OCI-LY3 (cell line): ENCODE measurements at regions not wholly inside any gene's neighbourhood (a gene's known extent, or its start where the extent isn't known, plus 50 kb on each side); places are given as distances from the start of the nearest gene placed in this dataset.
"Not testable (repeated sequence)": the region's sequence is repeated elsewhere in the genome, so short reads cannot be mapped to it uniquely, and the experiment has no call there.

Experiments
- EZH2phosphoT487 ChIP-seq: fragments of 200-600 bp; shearing (Covaris generic); IDR thresholded peaks from 2 replicates; pipeline ENCODE4 v1.6.1; 2018; ENCODE audit warnings: antibody characterized with exemption, mixed run types, low read depth
- TF ChIP-seq, protein P1 (sequence below): fragments of 200-600, 300-600 bp; sonication (generic); IDR thresholded peaks from 2 replicates; pipeline ENCODE4 v1.5.1; 2014; ENCODE audit warnings: antibody characterized with exemption, low read length, low read depth

DNA sequence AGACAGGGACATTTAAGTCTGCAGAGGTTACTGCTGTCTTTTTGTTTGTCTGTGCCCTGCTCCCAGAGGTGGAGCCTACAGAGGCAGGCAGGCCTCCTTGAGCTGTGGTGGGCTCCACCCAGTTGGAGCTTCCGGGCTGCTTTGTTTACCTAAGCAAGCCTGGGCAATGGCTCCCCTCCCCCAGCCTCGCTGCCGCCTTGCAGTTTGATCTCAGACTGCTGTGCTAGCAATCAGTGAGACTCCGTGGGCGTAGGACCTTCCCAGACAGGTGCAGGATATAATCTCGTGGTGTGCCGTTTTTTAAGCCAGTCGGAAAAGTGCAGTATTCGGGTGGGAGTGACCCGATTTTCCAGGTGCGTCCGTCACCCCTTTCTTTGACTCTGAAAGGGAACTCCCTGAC is 248.9 kb upstream of the WSB1 start:
- TF ChIP-seq, protein P1, sequence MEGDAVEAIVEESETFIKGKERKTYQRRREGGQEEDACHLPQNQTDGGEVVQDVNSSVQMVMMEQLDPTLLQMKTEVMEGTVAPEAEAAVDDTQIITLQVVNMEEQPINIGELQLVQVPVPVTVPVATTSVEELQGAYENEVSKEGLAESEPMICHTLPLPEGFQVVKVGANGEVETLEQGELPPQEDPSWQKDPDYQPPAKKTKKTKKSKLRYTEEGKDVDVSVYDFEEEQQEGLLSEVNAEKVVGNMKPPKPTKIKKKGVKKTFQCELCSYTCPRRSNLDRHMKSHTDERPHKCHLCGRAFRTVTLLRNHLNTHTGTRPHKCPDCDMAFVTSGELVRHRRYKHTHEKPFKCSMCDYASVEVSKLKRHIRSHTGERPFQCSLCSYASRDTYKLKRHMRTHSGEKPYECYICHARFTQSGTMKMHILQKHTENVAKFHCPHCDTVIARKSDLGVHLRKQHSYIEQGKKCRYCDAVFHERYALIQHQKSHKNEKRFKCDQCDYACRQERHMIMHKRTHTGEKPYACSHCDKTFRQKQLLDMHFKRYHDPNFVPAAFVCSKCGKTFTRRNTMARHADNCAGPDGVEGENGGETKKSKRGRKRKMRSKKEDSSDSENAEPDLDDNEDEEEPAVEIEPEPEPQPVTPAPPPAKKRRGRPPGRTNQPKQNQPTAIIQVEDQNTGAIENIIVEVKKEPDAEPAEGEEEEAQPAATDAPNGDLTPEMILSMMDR, result not testable (repeated sequence)
- TF ChIP-seq EZH2phosphoT487, result not testable (repeated sequence)
